ENCODE measurements at regions not wholly inside any gene's neighbourhood (a gene's known extent, or its start where the extent isn't known, plus 50 kb on each side); places are given as distances from the start of the nearest gene placed in this dataset.

GRCh38 chr3:134302674-134303073 lies 52.0 kb upstream of the RYK start:
- DNase-seq: no peak

DNA sequence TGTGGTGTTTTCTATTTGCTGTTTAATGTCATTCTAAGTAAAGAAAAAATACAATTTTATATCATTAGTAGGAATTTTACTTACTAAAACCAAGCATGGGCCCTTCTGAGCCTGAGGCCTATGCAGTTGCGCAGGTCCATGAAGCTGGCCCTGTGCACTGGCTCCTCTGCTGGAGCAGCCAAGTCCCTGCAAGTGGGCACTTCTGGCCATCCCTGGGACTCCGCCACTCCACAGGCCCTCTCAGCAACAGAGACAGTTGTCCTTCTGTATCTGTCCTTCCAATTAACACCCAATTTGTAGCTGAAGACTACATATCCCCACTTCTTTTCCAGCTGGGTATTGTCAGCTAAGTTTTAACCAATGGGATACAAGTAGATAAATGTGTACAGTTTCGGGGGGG lies 49.9 kb upstream of the RYK start:
- DNase-seq: peak in 1 of 2 experiments; percentile 35

All from NCI-H524 (cell line).